GM12874 (cell line): ENCODE measurements at regions not wholly inside any gene's neighbourhood (a gene's known extent, or its start where the extent isn't known, plus 50 kb on each side); places are given as distances from the start of the nearest gene placed in this dataset.

Experiments
- CTCF ChIP-seq: IDR thresholded peaks from 2 replicates; pipeline ENCODE4 v1.5.1; 2011; ENCODE audit warnings: low read depth, mild to moderate bottlenecking, control low read depth, low read length, moderate library complexity; ENCODE audit not compliant: insufficient read depth

- TF ChIP-seq CTCF, result no peak
Observed at GRCh38 chr1:5376538-5377247, 615.5 kb downstream of the NPHP4 start.

- TF ChIP-seq CTCF, result no peak
Observed at GRCh38 chr1:5375481-5375880, 616.7 kb downstream of the NPHP4 start.

- no peak for TF ChIP-seq CTCF
Observed at GRCh38 chr1:5374192-5374591, 618.0 kb downstream of the NPHP4 start.

- no peak for TF ChIP-seq CTCF
Observed at GRCh38 chr1:5373281-5373680, 618.9 kb downstream of the NPHP4 start.

GRCh38 chr1:5371270-5371669 lies 621.0 kb downstream of the NPHP4 start:
- TF ChIP-seq CTCF, result no peak

- TF ChIP-seq CTCF, result no peak
Observed at GRCh38 chr1:5370311-5370710, 621.9 kb downstream of the NPHP4 start.

- no peak for TF ChIP-seq CTCF
Observed at GRCh38 chr1:5369223-5369622, 623.0 kb downstream of the NPHP4 start.
